HFFc6 (cell line): ENCODE measurements at regions not wholly inside any gene's neighbourhood (a gene's known extent, or its start where the extent isn't known, plus 50 kb on each side); places are given as distances from the start of the nearest gene placed in this dataset.
"Not testable (repeated sequence)": the region's sequence is repeated elsewhere in the genome, so short reads cannot be mapped to it uniquely, and the experiment has no call there.

Experiments
- DNase-seq: peaks from one replicate; pipeline ENCODE4 v3.0.0-alpha.2; 2018
- H3K27ac Mint-ChIP-seq: 2 replicates; pipeline ENCODE4 v1.8.0; 2020; ENCODE audit warnings: mild to moderate bottlenecking, mixed read lengths
- H3K27me3 Mint-ChIP-seq: 2 replicates; pipeline ENCODE4 v1.8.0; 2021; ENCODE audit warnings: mild to moderate bottlenecking, moderate library complexity, mixed read lengths; ENCODE audit not compliant: insufficient read depth
- H3K36me3 Mint-ChIP-seq: 2 replicates; pipeline ENCODE4 v1.8.0; 2021; ENCODE audit warnings: low read depth, mixed read lengths
- H3K4me1 Mint-ChIP-seq: 2 replicates; pipeline ENCODE4 v1.8.0; 2020; ENCODE audit warnings: low read depth, mixed read lengths
- H3K4me3 Mint-ChIP-seq: 2 replicates; pipeline ENCODE4 v1.8.0; 2020; ENCODE audit warnings: mild to moderate bottlenecking, moderate library complexity, mixed read lengths
- H3K9me3 Mint-ChIP-seq: 2 replicates; pipeline ENCODE4 v1.8.0; 2020; ENCODE audit warnings: mild to moderate bottlenecking, mixed read lengths
- TF ChIP-seq, protein P1 (sequence below): fragments of 200-600 bp; sonication (generic); IDR thresholded peaks from 2 replicates; pipeline ENCODE4 v1.5.0; 2021; ENCODE audit warnings: antibody characterized with exemption, mild to moderate bottlenecking

- Mint-ChIP-seq H3K9me3 (peaks cover 15% of the 10 kb centered on the region), H3K4me1 (peaks cover 15% of the 10 kb centered on the region), H3K27ac (no peak overlapping the region), H3K4me3 (no peak overlapping the region), H3K27me3 (no peaks in the 10 kb centered on the region; the same call in 1 of the 2 replicates), H3K36me3 (peaks cover 11% of the 10 kb centered on the region; the same call in 1 of the 2 replicates)
- DNase-seq = no peak
- TF ChIP-seq, protein P1, sequence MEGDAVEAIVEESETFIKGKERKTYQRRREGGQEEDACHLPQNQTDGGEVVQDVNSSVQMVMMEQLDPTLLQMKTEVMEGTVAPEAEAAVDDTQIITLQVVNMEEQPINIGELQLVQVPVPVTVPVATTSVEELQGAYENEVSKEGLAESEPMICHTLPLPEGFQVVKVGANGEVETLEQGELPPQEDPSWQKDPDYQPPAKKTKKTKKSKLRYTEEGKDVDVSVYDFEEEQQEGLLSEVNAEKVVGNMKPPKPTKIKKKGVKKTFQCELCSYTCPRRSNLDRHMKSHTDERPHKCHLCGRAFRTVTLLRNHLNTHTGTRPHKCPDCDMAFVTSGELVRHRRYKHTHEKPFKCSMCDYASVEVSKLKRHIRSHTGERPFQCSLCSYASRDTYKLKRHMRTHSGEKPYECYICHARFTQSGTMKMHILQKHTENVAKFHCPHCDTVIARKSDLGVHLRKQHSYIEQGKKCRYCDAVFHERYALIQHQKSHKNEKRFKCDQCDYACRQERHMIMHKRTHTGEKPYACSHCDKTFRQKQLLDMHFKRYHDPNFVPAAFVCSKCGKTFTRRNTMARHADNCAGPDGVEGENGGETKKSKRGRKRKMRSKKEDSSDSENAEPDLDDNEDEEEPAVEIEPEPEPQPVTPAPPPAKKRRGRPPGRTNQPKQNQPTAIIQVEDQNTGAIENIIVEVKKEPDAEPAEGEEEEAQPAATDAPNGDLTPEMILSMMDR = no peak
Observed at GRCh38 chr3:134106580-134106979, 76.9 kb upstream of the SLCO2A1 start.

DNA sequence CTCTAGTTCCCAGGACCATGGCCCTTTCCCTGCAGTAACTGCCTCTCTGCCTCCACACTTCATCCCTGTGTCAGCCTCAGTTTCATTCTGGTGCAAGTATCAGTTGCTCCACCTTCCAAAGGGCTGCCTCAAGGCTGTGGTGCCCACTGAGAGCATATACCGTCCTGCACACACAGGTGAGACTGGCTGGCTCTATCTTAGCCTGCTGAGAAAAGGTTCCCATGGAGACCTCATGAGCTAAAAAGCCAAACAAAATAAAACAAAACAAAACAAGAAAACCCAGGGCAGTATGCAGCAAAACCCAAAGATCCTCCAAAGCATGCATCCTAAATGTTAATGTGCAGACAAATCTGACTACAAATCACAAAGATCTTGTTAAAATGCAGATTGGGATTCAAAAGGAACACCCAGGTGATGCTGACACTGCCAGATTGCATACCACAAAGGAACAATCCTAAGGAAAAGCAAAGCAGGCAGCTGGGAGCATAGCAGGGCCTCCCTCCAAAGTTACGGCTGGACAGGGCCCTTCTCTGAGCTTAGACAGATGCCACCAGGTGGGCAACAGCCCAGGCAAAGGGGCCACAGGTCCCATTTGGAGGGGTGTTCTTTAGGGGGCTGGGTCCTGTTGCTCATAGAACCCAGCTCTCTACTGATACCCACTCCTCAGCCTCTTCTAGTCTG, 76.3 kb upstream of the SLCO2A1 start:
- no peak overlapping the region for H3K27ac Mint-ChIP-seq
- DNase-seq = no peak
- no peaks in the 10 kb centered on the region; the same call in 1 of the 2 replicates for H3K27me3 Mint-ChIP-seq
- peaks cover 15% of the 10 kb centered on the region for H3K9me3 Mint-ChIP-seq
- no peak overlapping the region for H3K4me3 Mint-ChIP-seq
- H3K36me3 Mint-ChIP-seq = peaks cover 11% of the 10 kb centered on the region
- TF ChIP-seq, protein P1 = no peak
- peaks cover 15% of the 10 kb centered on the region for H3K4me1 Mint-ChIP-seq

DNA sequence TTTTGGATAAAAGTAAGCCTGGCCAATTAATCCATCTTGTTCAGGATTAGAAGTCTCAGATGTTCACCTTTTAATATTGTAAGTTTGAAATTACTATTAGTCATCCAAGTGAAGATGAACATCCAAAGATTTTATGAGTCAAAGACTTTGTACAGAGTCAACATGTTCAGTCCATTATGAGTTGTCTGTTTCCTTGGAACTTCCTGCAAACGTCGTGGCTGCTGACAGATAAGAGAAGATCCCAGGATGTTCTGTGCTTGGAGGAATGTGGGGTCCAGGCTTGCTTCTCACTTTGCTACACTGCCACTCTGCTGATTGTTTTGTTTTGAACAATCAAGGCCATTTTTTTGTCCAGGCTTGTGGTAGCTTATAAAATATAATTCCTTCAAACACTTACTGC, 74.3 kb upstream of the SLCO2A1 start:
- TF ChIP-seq, protein P1 = no peak
- H3K27ac Mint-ChIP-seq = peak overlapping the region; percentile 46; the same call in 1 of the 2 replicates
- no peaks in the 10 kb centered on the region; the same call in none of the 2 replicates for H3K27me3 Mint-ChIP-seq
- H3K36me3 Mint-ChIP-seq = peaks cover 16% of the 10 kb centered on the region
- H3K4me1 Mint-ChIP-seq = peaks cover 15% of the 10 kb centered on the region
- H3K9me3 Mint-ChIP-seq = peaks cover 28% of the 10 kb centered on the region
- peak; percentile 56 for DNase-seq
- peak overlapping the region; percentile 4 for H3K4me3 Mint-ChIP-seq

GRCh38 chr3:134103470-134103869, 73.7 kb upstream of the SLCO2A1 start:
- Mint-ChIP-seq H3K27ac (0 out of 2 replicates have a peak overlapping the region, but pooled peaks have one; percentile 46), H3K36me3 (peaks cover 21% of the 10 kb centered on the region), H3K27me3 (no peaks in the 10 kb centered on the region; the same call in none of the 2 replicates), H3K4me1 (peaks cover 15% of the 10 kb centered on the region), H3K4me3 (no peak overlapping the region; the same call in 1 of the 2 replicates), H3K9me3 (peaks cover 34% of the 10 kb centered on the region)
- TF ChIP-seq, protein P1 = no peak
- no peak for DNase-seq

- Mint-ChIP-seq H3K36me3 (peaks cover 21% of the 10 kb centered on the region), H3K9me3 (peaks cover 39% of the 10 kb centered on the region), H3K27ac (no peak overlapping the region), H3K27me3 (no peaks in the 10 kb centered on the region; the same call in none of the 2 replicates), H3K4me3 (no peak overlapping the region), H3K4me1 (peaks cover 15% of the 10 kb centered on the region)
- no peak for DNase-seq
- TF ChIP-seq, protein P1 = no peak
Observed at GRCh38 chr3:134102976-134103375, 73.3 kb upstream of the SLCO2A1 start.

- DNase-seq, H3K27ac Mint-ChIP-seq, H3K4me3 Mint-ChIP-seq, H3K27me3 Mint-ChIP-seq: not testable (repeated sequence)
- Mint-ChIP-seq H3K4me1 (peaks cover 34% of the 10 kb centered on the region), H3K36me3 (peaks cover 17% of the 10 kb centered on the region; the same call in 1 of the 2 replicates), H3K9me3 (peaks cover 27% of the 10 kb centered on the region)
Observed at GRCh38 chr3:134096214-134096613, 66.5 kb upstream of the SLCO2A1 start.
